HG03025 (cell line): ENCODE measurements at regions not wholly inside any gene's neighbourhood (a gene's known extent, or its start where the extent isn't known, plus 50 kb on each side); places are given as distances from the start of the nearest gene placed in this dataset.

ENCODE experiments used
- ATAC-seq: cut with Tn5 transposase; IDR thresholded peaks from one replicate; pipeline ENCODE4 v1.9.1; 2021; ENCODE audit warnings: mild to moderate bottlenecking, moderate library complexity; ENCODE audit not compliant: unreplicated experiment, low FRiP score

DNA sequence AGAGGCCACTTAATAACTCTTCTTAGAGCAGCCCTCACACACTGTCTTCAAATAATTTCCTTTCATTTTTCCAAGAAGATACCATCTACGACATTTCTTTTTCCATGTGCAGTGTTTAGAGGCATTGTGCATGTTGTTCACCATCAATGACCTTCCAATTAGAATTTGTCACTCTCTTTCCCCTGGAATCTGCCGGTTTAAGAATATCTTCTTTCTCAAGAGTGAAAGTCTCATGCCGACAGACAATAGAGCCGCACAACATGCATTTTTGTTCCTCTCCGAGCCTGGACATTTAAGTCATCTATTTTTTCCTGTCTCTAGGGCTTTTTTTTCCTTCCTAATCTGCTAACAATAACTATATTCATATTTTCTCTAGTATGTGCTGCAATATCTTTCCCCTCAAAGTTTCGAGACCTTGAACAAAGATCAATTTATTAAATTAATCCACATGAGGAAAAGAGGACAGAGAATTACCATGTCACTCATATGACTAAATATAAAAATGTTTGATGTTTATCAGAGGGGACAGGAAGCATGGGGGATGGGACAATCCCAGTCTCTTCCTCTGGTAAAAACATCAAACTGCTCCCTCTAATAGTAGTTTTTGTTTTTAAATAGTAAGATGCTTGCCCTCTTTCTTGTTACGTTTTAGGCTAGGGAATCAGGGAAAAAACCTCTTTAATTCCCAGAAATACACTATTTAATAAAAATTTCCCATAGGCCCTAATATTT, 893.4 kb downstream of the C6orf118 start:
- ATAC-seq, result no peak

DNA sequence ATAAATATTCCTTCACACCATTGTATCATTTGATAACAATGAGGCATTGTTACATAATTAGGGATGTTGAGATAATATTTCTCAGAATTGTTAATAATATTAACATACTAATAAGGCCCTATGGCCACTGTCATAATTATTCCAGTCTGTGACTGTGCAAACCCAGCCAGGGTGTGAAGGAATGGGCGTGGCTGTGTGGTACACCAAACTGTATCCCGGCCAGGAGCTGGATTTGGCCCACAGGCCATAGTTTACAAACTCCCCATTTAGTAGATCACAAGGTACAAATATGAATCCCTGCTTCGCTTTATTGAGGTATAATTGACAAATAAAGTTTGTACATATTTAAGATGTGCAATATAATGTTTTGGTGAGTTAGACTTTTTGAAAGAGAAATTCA, 894.7 kb downstream of the C6orf118 start:
- ATAC-seq, result no peak

DNA sequence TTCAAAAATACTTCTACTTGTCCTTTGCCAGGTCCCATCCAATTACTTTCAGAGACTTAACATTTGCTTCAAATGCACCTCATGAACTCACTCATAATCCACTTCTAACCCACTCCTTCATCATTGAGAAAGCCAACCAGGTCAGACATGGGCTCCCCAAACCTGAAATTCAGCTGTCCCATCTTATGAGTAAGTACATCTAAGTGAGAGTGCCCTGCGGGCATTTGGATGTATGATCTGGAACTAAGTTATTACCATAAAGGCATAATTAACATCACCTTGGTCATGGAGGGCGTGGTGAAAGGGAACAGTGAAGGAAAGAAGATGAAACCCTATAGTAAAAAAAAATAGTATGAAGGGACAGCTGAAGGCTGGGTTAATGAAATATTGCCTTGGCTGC, 896.8 kb downstream of the C6orf118 start:
- no peak for ATAC-seq

DNA sequence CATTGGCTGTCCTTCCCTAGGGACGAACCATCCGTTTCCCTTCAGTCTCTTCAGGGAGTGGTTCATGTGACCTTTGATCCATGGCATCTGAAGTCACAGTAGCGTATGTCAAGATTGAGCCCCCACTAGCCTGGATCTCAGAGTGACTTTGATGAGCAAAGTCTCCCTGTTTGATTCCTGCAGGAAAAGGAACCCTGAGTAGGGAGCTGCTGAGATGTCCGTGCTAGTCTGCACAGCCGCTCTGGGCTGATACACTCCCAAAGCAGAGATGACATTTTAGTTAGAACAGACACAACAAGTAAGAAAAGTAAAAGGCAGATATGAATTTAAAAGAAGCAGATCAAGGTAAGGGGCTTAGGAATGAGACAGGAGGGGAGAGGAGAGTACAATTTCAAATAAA, 899.4 kb downstream of the C6orf118 start:
- no peak for ATAC-seq

DNA sequence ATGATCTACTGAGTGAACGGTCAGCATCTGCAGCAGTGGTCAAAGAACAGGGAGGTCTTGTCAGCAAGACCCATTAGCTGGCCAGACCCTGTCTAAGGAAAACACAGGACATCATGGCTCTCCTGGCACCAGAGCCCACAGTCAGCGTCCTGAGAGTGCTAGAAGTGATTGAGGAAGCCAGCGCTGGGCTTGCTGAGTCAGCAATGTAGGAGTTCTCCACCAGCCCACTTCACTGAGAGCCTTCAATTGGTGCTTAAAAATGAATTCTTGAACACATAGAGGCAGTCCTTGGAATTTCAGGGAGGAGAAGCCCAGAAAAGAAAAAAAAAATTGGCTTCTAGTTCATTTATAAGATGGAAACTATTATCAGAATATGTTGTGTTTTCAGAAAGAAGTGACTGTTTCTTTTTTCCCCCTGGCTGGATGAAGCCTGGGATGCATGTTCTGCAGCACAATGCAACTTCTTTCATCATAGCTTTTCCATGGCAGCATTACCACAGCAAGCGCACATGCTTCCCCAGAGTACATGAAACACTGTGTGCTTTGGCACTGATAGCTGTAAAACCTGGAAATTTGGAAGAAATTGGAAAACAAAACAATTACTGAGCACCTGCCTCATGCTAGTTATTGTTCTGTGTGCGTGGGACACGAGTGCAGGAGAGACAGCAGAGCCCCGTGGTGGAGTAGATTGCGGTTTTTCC, 899.9 kb downstream of the C6orf118 start:
- no peak for ATAC-seq

DNA sequence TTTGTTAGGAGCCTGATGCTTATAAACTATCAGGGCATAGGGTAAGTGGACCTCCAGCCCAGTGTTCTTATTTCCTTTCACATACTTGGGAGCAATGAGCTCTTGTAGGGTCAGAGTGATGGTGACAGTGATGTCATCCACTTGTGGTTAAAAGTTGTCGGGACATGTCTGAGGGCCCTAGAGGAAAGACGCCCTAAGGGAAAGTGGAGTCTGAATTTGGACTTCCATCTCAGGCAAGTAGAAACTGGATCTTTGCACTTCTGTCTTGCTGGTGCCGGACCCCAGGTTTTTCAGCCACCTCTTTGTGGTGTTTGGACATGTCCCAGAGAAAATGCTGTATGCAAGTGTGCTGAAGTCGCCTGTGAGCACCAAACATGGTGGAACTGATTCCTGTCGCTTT, 900.5 kb downstream of the C6orf118 start:
- ATAC-seq, result no peak

DNA sequence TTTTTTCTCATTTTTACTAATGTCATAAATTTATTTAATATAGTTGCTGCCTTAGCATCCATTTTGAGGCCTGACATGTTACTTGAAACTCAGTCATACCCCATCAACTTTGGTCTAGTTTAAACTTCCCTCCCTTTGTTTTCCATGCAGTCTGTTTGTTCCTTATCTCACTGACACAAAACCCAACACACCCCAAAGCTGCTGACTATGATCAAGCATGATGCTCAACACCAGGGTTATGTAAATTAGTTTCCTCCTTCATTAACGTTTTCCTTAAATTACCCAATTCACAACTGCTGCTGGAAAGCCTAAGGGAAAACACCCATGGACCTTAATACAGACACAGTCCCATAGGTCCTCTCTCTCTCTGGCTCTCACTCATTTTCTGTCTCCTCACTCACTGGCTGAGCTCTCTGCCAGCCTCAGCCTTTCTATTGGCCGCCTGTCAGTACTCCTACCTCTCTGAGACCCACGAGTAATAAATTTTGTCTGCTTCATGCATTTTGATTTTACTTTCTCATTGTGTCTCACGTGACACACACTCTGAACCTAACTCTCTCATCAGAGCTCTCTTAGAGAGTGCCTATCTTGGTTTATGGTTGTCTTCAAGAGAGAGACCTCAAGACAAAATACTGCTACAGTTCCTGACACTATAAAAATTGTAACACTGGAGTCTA, 904.5 kb downstream of the C6orf118 start:
- ATAC-seq, result no peak

DNA sequence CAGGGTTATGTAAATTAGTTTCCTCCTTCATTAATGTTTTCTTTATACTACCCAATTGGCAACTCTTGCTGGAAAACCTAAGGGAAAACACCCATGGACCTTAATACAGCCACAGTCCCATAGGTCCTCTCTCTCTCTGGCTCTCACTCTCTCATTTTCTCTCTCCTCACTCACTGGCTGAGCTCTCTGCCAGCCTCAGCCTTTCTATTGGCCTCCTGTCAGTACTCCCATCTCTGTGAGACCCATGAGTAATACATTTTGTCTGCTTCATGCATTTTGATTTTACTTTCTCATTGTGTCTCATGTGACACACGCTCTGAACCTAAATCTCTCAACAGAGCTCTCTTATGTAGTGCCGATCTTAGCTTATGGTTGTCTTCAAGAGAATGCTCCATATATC, 907.5 kb downstream of the C6orf118 start:
- no peak for ATAC-seq

DNA sequence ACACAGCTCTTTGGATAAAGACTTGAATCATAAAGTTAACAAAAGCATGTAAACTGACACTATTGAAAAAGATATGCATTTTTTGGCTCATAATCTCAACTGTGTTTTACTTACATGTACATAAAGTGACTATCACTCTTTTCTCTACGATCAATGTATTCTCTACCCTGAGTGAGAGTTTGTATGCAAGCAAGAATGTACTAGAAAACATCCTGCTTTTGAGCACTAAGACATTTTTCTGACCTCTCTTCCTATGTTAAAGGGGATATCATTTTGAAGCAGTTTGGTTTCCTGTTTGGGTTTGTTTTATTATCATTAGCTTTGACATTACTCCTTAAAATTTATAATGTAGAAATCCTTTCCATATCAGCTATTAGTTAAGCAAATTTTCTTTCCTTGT, 910.8 kb downstream of the C6orf118 start:
- ATAC-seq, result no peak

DNA sequence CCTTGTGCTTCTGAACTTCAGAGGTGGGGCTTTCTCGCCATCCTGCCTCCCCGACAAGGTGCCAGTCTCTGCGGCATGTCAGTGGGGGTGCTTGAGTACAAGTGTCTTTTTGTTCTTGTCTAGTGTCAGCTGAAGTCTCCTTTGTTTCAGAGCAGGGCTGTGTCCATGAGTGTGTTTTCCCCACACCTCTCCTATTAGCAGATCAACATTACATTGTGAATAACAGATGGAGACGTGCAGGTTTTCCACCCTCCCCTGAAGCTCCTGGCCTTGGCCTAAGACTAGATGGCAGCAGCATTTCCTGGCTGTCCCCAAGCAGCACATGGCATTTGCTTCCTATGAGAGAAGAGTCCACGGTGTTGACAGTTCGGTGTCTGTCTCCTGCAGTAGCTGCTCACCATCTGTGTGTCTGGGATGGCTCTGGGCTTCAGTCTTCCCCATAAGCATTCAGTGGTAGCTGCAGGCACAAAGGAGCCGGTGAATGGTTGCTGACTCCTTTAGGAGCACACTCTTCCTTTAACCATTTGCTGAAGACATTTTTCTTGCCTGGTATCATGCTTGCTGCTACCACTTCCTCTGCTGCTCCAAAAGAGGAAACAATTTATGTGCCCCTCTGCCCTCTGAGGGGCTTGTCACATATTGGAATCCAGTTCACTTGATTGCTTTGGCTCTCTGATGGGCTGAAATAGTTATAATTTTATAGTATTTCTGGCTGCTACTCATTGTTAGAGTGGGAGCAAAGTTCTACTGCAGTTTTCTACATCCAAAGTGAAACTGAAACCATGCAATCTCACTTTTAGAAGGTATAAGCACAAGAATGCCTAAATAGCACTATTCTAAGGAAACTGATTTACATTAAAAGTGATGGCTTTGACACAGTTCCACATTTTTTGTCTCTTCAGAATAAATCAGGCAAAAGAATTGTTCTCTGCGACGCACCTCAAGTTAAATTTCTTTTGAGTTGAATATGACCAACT, 913.0 kb downstream of the C6orf118 start:
- ATAC-seq, result peak; percentile 68

DNA sequence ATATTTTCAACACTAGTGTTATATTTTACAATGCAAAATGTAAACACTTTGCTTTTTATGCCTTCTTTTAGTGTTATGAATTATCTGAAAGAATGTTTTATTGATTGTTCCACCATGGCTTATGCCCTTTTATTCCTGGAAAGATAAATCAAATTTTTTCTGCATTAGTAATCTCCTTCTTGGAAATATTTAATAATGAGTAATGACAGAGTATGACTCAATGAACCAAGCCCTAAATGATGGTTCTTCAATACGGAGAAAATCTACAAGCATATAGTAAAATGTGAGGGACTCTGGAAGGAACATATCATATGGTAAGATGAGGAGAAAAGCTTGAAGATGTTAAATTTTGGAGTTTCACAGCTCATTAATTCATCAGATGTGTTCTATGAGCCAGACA, 929.6 kb downstream of the C6orf118 start:
- no peak for ATAC-seq

DNA sequence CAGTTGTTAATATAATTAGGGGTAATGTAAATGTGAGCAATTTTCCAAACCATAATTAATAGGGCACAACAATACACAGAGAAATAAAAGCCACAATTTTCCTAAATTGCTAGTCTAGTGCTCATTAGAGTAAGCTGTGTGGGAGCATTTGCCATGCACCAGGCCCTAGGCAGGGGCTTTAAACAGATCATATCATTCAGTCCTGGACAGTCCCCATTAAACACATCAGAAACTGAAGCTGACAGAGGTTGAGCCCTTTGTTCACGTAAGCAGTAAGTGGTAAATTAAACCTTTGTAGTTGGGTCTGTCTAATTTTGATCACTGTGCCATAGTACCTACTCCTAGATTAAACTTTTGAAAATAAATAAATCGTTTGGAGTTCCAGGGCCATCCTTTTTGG, 931.1 kb downstream of the C6orf118 start:
- no peak for ATAC-seq

DNA sequence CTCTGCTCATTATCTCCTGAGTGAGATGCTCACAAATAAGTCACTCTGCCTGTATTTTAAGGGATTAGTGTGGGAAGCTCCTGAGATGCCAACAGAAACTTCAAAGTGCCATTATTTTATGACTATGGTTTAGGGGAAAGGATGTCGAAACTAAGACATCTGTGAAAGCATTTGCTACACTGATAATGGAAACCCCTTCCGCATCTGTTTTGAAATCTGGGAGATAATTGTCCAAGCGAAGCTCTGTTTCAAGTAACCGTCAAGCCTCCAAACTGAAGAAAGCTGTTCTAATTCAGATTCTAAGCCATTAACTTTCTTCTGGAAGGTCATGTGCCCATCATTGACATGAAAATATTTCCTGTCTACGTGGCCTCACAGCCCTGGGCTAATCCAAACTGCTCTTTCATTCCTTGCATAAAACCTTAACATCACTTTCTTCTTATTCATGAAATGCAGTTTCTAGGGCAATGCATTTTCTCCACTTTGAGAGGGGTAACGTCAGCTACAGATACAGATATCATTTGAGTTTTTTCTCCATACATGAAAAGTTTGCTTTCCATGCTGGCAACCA, 932.0 kb downstream of the C6orf118 start:
- ATAC-seq, result no peak

DNA sequence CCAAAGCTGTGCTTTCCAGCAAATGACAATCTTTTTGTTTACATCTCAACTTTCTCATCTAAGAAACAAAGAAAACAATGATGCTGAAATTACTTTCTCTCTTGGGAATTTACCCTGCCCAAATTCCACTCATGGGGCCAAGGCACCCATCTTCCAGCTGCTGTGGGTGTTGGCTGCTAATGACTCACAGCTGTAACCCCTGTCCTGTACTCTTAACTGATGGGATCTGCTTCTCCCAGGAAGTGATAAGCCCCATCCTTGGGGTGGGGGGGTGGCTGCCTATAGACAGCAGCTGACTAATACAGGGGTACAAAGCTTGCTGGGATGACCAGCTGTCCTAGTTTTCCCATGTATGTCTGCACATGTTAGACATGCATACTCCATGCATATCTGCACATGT, 938.6 kb downstream of the C6orf118 start:
- ATAC-seq, result no peak

DNA sequence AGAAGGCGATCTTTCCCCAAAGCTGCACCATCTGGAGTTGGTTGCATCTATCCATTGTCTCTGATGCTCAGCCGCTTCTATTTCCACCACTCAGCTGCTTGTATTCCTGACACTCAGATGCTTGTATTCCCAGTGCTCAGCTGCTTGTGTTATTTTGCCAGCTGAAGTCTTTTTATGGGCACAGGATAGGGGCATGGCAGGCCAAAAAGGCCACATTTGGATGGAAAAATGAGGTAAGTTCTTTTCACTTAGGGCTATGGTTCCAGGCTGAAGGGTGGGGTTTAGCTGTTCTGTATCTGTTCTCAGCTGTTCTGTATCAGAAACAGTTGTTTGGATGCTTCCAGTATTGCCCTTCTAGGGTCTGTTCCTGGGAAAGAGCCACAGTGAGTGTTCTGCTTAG, 944.9 kb downstream of the QKI start:
- ATAC-seq, result no peak

DNA sequence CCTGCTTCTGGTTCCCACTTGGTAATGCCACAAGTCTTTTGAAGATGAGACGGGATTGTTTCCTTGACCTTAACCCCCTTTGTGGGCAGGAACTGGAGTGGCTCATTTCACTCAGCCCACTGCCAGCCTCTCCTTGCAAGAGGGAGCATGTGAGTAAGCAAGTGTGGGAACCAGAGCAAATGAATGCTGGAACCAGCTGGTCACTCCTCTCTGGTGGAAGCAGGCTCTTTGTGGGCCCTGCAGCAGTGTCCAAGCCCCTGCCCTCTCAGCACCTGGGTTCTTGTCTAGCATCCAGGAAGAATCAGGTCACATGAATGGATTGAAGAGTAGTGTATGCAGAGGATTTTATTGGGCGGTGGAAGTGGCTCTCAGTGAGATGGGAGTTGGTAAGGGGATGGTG, 944.5 kb downstream of the QKI start:
- ATAC-seq, result no peak

DNA sequence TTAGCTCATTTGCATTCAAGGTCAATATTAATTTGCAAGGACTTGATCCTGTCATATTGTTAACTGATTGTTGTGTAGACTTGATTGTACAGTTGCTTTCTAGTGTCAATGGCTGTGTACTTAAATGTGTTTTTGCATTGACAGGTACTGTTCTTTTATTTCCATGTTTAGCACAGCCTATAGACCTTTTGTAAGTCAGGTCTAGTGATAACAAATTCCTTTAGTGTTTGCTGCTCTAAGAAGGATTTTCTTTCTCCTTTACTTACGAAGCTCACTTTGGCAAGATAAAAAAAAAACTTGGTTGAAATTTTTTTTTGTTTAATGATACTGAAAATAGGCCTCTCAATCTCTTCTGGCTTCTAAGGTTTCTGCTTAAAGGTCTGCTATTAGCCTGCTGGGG, 942.3 kb downstream of the QKI start:
- ATAC-seq, result no peak

DNA sequence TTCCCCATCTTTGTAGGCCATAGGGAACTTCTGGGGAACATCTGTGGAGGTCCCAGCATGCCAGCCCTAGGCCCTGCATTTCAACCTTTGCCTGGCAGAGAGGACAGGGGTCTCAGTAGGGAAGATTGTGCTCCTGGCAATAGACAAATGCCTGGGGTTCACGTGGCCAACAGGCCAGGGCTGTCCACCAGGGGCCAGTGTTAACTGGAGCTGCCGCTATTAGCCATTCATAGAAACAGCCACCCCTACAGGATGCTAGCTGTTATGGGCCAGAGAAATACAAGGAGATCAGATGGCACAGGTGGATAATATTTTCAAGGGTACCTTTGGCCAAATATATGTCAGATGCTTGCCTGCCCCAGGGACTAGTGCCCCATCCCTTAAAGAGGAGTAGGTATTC, 932.9 kb downstream of the QKI start:
- ATAC-seq, result no peak

DNA sequence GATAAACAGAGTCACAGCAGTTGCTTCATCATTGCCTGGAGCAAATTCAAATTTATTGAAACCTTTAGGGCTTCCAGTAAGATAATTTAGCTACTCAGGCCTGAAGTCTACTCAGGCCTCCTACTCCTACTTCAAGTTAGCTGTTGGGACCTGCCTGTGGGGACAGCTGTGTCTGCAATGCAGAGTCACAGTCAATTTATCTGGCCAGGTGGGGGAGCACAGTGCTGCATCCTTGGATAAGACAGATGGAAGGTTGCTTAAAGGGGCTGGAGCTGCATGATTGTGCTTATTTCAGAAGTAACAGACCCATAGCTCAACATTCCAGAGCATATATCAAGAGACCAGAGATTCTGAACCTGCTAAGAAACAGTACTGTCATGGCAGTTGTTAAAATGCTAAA, 932.1 kb downstream of the QKI start:
- ATAC-seq, result no peak

DNA sequence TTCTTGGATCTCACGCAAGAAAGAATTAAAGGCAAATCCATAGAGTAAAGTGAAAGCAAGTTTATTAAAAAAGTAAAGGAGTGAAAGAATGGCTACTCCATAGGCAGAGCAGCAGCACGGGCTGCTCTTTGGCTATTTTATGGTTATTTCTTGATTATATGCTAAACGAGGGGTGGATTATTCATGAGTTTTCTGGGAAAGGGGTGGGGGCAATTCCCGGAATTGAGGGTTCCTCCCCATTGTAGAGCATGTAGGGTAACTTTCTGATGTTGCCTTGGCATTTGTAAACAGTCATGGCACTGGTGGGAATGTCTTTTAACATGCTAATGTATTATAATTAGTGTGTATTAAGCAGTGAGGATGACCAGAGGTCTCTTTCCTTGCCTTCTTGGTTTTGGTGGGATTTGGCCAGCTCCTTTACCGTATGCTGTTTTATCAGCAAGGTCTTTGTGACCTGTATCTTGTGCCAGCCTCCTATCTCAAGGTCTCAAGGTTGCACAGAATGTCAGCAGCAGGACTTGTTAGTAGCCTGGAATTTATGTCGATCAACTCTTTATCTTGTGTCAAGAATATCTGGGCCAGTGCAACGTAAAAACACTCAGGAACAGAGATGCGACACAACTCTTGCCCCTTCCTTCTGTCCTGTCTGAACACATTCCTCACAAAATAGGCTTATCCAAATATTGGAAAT, 931.4 kb downstream of the QKI start:
- no peak for ATAC-seq
